Activated effector memory CD4-positive, alpha-beta T cell treated with Interleukin-2 at 50 U/mL for 16 hours (primary cell): ENCODE measurements at regions not wholly inside any gene's neighbourhood (a gene's known extent, or its start where the extent isn't known, plus 50 kb on each side); places are given as distances from the start of the nearest gene placed in this dataset.

Source experiments
- DNase-seq: peaks from one replicate; pipeline ENCODE4 v3.0.0-alpha.2; 2020

GRCh38 chr20:4555188-4555890 is 130.9 kb upstream of the PRNP start:
- no peak for DNase-seq

GRCh38 chr20:4554346-4554745 is 131.9 kb upstream of the PRNP start:
- no peak for DNase-seq

GRCh38 chr20:4552075-4552640 is 134.1 kb upstream of the PRNP start:
- no peak for DNase-seq

- DNase-seq = no peak
Observed at GRCh38 chr20:4550740-4551139, 135.5 kb upstream of the PRNP start.

GRCh38 chr20:4549711-4550259 is 136.5 kb upstream of the PRNP start:
- no peak for DNase-seq

- DNase-seq = no peak
Observed at GRCh38 chr20:4548552-4548951, 137.7 kb upstream of the PRNP start.

GRCh38 chr20:4546786-4547185 is 139.5 kb upstream of the PRNP start:
- no peak for DNase-seq

- DNase-seq = no peak
Observed at GRCh38 chr20:4546342-4546741, 139.9 kb upstream of the PRNP start.

GRCh38 chr20:4545526-4545925 is 140.7 kb upstream of the PRNP start:
- no peak for DNase-seq

- no peak for DNase-seq
Observed at GRCh38 chr20:4544765-4545164, 141.5 kb upstream of the PRNP start.

GRCh38 chr20:4542270-4542669 is 144.0 kb upstream of the PRNP start:
- DNase-seq = no peak

GRCh38 chr20:4534315-4534714 is 151.9 kb upstream of the PRNP start:
- no peak for DNase-seq

GRCh38 chr20:4533368-4534133 is 152.7 kb upstream of the PRNP start:
- DNase-seq = no peak

GRCh38 chr20:4532772-4533171 is 153.5 kb upstream of the PRNP start:
- DNase-seq = no peak

- DNase-seq = no peak
Observed at GRCh38 chr20:4524792-4525191, 161.5 kb upstream of the PRNP start.

- no peak for DNase-seq
Observed at GRCh38 chr20:4524307-4524706, 161.9 kb upstream of the PRNP start.

- no peak for DNase-seq
Observed at GRCh38 chr20:4522310-4522709, 163.9 kb upstream of the PRNP start.

- no peak for DNase-seq
Observed at GRCh38 chr20:4521170-4521968, 164.9 kb upstream of the PRNP start.

- DNase-seq = no peak
Observed at GRCh38 chr20:4519534-4519933, 166.7 kb upstream of the PRNP start.

- DNase-seq = no peak
Observed at GRCh38 chr20:4516876-4517275, 169.4 kb upstream of the PRNP start.

GRCh38 chr20:4513720-4514119 is 172.5 kb upstream of the PRNP start:
- no peak for DNase-seq

- DNase-seq = no peak
Observed at GRCh38 chr20:4512891-4513550, 173.2 kb upstream of the PRNP start.

- no peak for DNase-seq
Observed at GRCh38 chr20:4511776-4512175, 174.5 kb upstream of the PRNP start.
